HepG2 (cell line): ENCODE measurements at regions not wholly inside any gene's neighbourhood (a gene's known extent, or its start where the extent isn't known, plus 50 kb on each side); places are given as distances from the start of the nearest gene placed in this dataset.

Experiments used
- CEBPG ChIP-seq: IDR thresholded peaks from 2 replicates; pipeline ENCODE4 v1.6.1; 2016
- ESRRA ChIP-seq: sonication (generic); formaldehyde crosslinking; IDR thresholded peaks from 2 replicates; pipeline ENCODE4 v1.5.1; 2020; ENCODE audit warnings: mild to moderate bottlenecking, low read depth, missing genetic modification reagents
- FUBP1 ChIP-seq: sonication (generic); formaldehyde crosslinking; IDR thresholded peaks from 2 replicates; pipeline ENCODE4 v1.5.1; 2020; ENCODE audit warnings: missing genetic modification reagents, mild to moderate bottlenecking, borderline replicate concordance
- GABPB1 ChIP-seq: IDR thresholded peaks from 2 replicates; pipeline ENCODE4 v1.6.1; 2016; ENCODE audit warnings: mild to moderate bottlenecking, missing genetic modification reagents, moderate library complexity, missing compliant biosample characterization
- GMEB2 ChIP-seq: IDR thresholded peaks from 2 replicates; pipeline ENCODE4 v1.6.1; 2016; ENCODE audit warnings: missing biosample characterization, missing genetic modification reagents, low read depth
- GZF1 ChIP-seq: sonication (generic); formaldehyde crosslinking; IDR thresholded peaks from 2 replicates; pipeline ENCODE4 v1.5.1; 2020; ENCODE audit warnings: mild to moderate bottlenecking, missing genetic modification reagents
- HBP1 ChIP-seq: IDR thresholded peaks from 2 replicates; pipeline ENCODE4 v1.6.1; 2016; ENCODE audit warnings: low read depth, control low read depth
- HMGA1 ChIP-seq: sonication (generic); formaldehyde crosslinking; conservative IDR thresholded peaks from 2 replicates; pipeline ENCODE4 v1.4.0; 2020; ENCODE audit warnings: missing genetic modification reagents
- HNRNPUL1 ChIP-seq: fragments of 200-400 bp; formaldehyde crosslinking; IDR thresholded peaks from 2 replicates; pipeline ENCODE4 v1.6.1; 2017; ENCODE audit warnings: low read depth, mild to moderate bottlenecking, low read length, moderate library complexity
- HOXD1 ChIP-seq: sonication (generic); formaldehyde crosslinking; IDR thresholded peaks from 2 replicates; pipeline ENCODE4 v1.5.0; 2020; ENCODE audit warnings: missing genetic modification reagents
- IKZF4 ChIP-seq: sonication (generic); formaldehyde crosslinking; IDR thresholded peaks from 2 replicates; pipeline ENCODE4 v1.5.1; 2020; ENCODE audit warnings: borderline replicate concordance, mild to moderate bottlenecking, low read depth, missing genetic modification reagents; ENCODE audit errors: not compliant biosample characterization
- MED1 ChIP-seq: sonication (generic); formaldehyde crosslinking; IDR thresholded peaks from 2 replicates; pipeline ENCODE4 v1.4.0; 2020; ENCODE audit warnings: missing genetic modification reagents
- MLX ChIP-seq: IDR thresholded peaks from 2 replicates; pipeline ENCODE4 v1.6.1; 2016
- MZF1 ChIP-seq: sonication (generic); formaldehyde crosslinking; IDR thresholded peaks from 2 replicates; pipeline ENCODE4 v1.8.1; 2023; ENCODE audit warnings: mild to moderate bottlenecking, missing genetic modification reagents, borderline replicate concordance
- PPARG ChIP-seq: conservative IDR thresholded peaks from 2 replicates; pipeline ENCODE4 v1.6.1; 2016; ENCODE audit warnings: missing biosample characterization, missing genetic modification reagents
- SALL1 ChIP-seq: sonication (generic); formaldehyde crosslinking; IDR thresholded peaks from 2 replicates; pipeline ENCODE4 v1.8.0; 2022; ENCODE audit warnings: mild to moderate bottlenecking, missing genetic modification reagents
- SNAPC4 ChIP-seq: sonication (generic); formaldehyde crosslinking; IDR thresholded peaks from 2 replicates; pipeline ENCODE4 v1.4.0; 2020; ENCODE audit warnings: mild to moderate bottlenecking, missing genetic modification reagents
- SP1 ChIP-seq, 2 experiments: fragments of 450-650 bp in 1 of 2; sonication (generic) in 1 of 2; formaldehyde crosslinking in 1 of 2; IDR thresholded peaks; 2 replicates each; pipeline versions ENCODE4 v1.4.0 to v1.6.1; 2016 to 2020; ENCODE audit warnings: missing genetic modification reagents in 1 of 2
- THAP11 ChIP-seq: IDR thresholded peaks from 2 replicates; pipeline ENCODE4 v1.6.1; 2016; ENCODE audit warnings: missing biosample characterization, missing genetic modification reagents
- ZMAT3 ChIP-seq: sonication (generic); formaldehyde crosslinking; conservative IDR thresholded peaks from 2 replicates; pipeline ENCODE4 v1.7.0; 2021; ENCODE audit warnings: missing genetic modification reagents
- ZNF12 ChIP-seq: sonication (generic); formaldehyde crosslinking; IDR thresholded peaks from 2 replicates; pipeline ENCODE4 v1.5.0; 2020; ENCODE audit warnings: missing genetic modification reagents
- ZNF543 ChIP-seq: sonication (generic); formaldehyde crosslinking; IDR thresholded peaks from 2 replicates; pipeline ENCODE4 v1.4.0; 2020; ENCODE audit warnings: mild to moderate bottlenecking, missing genetic modification reagents

GRCh38 chr1:59057211-59057694, 239.6 kb upstream of the FGGY start (continued):
- TF ChIP-seq SALL1 (CRISPR knock-in tag) (peak; percentile 60), MLX (CRISPR knock-in tag) (no peak), CEBPG (CRISPR knock-in tag) (peak; percentile 66), ESRRA (CRISPR knock-in tag) (no peak), HBP1 (CRISPR knock-in tag) (no peak), THAP11 (CRISPR knock-in tag) (0 out of 2 replicates have a peak, but pooled peaks have one; percentile 14), FUBP1 (no peak), MED1 (peak; percentile 39; the same call in 1 of the 2 replicates), GABPB1 (CRISPR knock-in tag) (no peak), GMEB2 (CRISPR knock-in tag) (no peak), ZMAT3 (CRISPR knock-in tag) (no peak), PPARG (CRISPR knock-in tag) (no peak), SP1 (IDR thresholded peaks at IDR 0.05) (no peak), SP1 (CRISPR knock-in tag; IDR thresholded peaks at IDR 0.05) (no peak), MZF1 (CRISPR knock-in tag) (no peak), ZNF543 (CRISPR knock-in tag) (no peak), SNAPC4 (CRISPR knock-in tag) (no peak), IKZF4 (CRISPR knock-in tag) (no peak), ZNF12 (CRISPR knock-in tag) (0 out of 2 replicates have a peak, but pooled peaks have one; percentile 36), HOXD1 (no peak), GZF1 (CRISPR knock-in tag) (no peak), HMGA1 (no peak), HNRNPUL1 (no peak)
